ENCODE measurements at regions not wholly inside any gene's neighbourhood (a gene's known extent, or its start where the extent isn't known, plus 50 kb on each side); places are given as distances from the start of the nearest gene placed in this dataset.

GRCh38 chr9:30075451-30076199 lies 2308.8 kb upstream of the ACO1 start (continued):
- TF ChIP-seq SUPT20H (IDR thresholded peaks at IDR 0.05; ENCODE audit: borderline replicate concordance, control insufficient read depth, low read depth, low read length) (no peak), PRDM15 (CRISPR knock-in tag; IDR thresholded peaks at IDR 0.05) (no peak), TBL1XR1 (IDR thresholded peaks at IDR 0.05; ENCODE audit: low read depth, low read length) (peak; percentile 58; the same call in 1 of the 2 replicates), MTA3 (IDR thresholded peaks at IDR 0.05; ENCODE audit: borderline replicate concordance, low read length) (no peak)

GRCh38 chr9:30078195-30078594 lies 2306.2 kb upstream of the ACO1 start:
- H4K20me1 ChIP-seq (ENCODE audit: control insufficient read depth, insufficient read depth) = no peaks in the 10 kb centered on the region
- in situ Hi-C loops (cut with MboI) (no loop called here), intact Hi-C loops (cut with micrococcal nuclease; ENCODE audit: unreplicated experiment) (no loop called here)
- DNase-seq (ENCODE audit: low read depth, low spot score) (peak; percentile 9), ATAC-seq (peak; percentile 27), FAIRE-seq (no peak)
- peaks cover 4% of the 10 kb centered on the region for H3K9me3 ChIP-seq (replicated peaks; ENCODE audit: control insufficient read depth, insufficient read depth, low read length)
- no peak overlapping the region for H3K9ac ChIP-seq (ENCODE audit: control insufficient read depth, insufficient read depth, low read length)
- BruUV-seq (replicated peaks) = no TSS peak
- no peaks in the 10 kb centered on the region for H3K79me2 ChIP-seq (ENCODE audit: control insufficient read depth, insufficient read depth, low read length)
- H2AFZ ChIP-seq (ENCODE audit: control insufficient read depth, low read depth, low read length) = no peak overlapping the region
- H3K27ac ChIP-seq (ENCODE audit: control insufficient read depth, insufficient read depth) = no peak overlapping the region
- H3K4me3 ChIP-seq = no peak overlapping the region
- no peaks in the 10 kb centered on the region for H3K36me3 ChIP-seq (ENCODE audit: control insufficient read depth in 2 of 2, insufficient read depth in 2 of 2, low read length in 1 of 2)
- POLR2A ChIA-PET = no interaction called here
- CTCF ChIA-PET = no interaction called here
- 6% methylated on average over 2 of the region's 2 CpGs for WGBS (ENCODE audit: insufficient coverage, insufficient replicate concordance, low lambda C conversion rate, missing lambda C conversion rate)
- no peaks in the 10 kb centered on the region for H3K4me1 ChIP-seq (ENCODE audit: control insufficient read depth, insufficient read depth, low read length)
- TF ChIP-seq JUNB (IDR thresholded peaks at IDR 0.05) = no peak
- TF ChIP-seq BACH1 (IDR thresholded peaks at IDR 0.05; ENCODE audit: borderline replicate concordance) = no peak
- TF ChIP-seq ZBTB11 (CRISPR knock-in tag; IDR thresholded peaks at IDR 0.05) = no peak
- no peak for TF ChIP-seq NBN (IDR thresholded peaks at IDR 0.05)
- TF ChIP-seq KDM1A (IDR thresholded peaks at IDR 0.05; ENCODE audit: borderline replicate concordance) = no peak
- SMC1A ChIA-PET (ENCODE audit: uncharacterized antibody, unreplicated experiment) = interaction anchor here (1.0 to 1.2 kb wide), 2 partner anchors 34 to 217 kb away, joined by 3 read pairs; no protein-coding TSS in a partner anchor
- H3K4me2 ChIP-seq (ENCODE audit: control insufficient read depth, insufficient read depth) = no peak overlapping the region
- RAD21 ChIA-PET (ENCODE audit: unreplicated experiment) = no interaction called here
- H3K27me3 ChIP-seq (replicated peaks in 1 of 2; ENCODE audit: control insufficient read depth in 2 of 2, insufficient read depth in 2 of 2, low read length in 1 of 2) = no peaks in the 10 kb centered on the region
